Spleen (tissue), 7 donors: ENCODE measurements at regions not wholly inside any gene's neighbourhood (a gene's known extent, or its start where the extent isn't known, plus 50 kb on each side); places are given as distances from the start of the nearest gene placed in this dataset.

Source experiments
- CTCF ChIP-seq, 11 experiments: fragments of 200-600 bp in 7 of 11; fragments of 450-650 bp in 4 of 11; sonication (generic) in 4 of 11; IDR thresholded peaks in 8 of 11; conservative IDR thresholded peaks in 3 of 11; 1 replicate in 7 of 11; 2 replicates in 4 of 11; pipeline versions ENCODE4 v1.4.0 to v1.8.0; 2016 to 2021; ENCODE audit warnings: antibody characterized with exemption in 11 of 11, inconsistent platforms in 4 of 11, mild to moderate bottlenecking in 1 of 11
- POLR2A ChIP-seq, 3 donors: fragments of 450-650 bp; IDR thresholded peaks; one replicate each; pipeline ENCODE4 v1.5.1; 2017; ENCODE audit warnings: antibody characterized with exemption in 3 of 3, mild to moderate bottlenecking in 1 of 3
- POLR2AphosphoS5 ChIP-seq, 3 donors: sonication (generic); formaldehyde crosslinking; IDR thresholded peaks; one replicate each; pipeline ENCODE4 v1.5.1; 2017; ENCODE audit warnings: antibody characterized with exemption in 3 of 3
- donor health status: DM: no; HTN: no; CAD: no; lungs with moderate emphysema.
- donor health status: DM: no; HTN: no; CAD: no.
- donor health status: DM: no; HTN: no; CAD: no.

- TF ChIP-seq CTCF (IDR thresholded peaks at IDR 0.05 in 8 of 11, conservative IDR thresholded peaks at IDR 0.05 in 3 of 11) (no peak), POLR2AphosphoS5 (IDR thresholded peaks at IDR 0.05) (no peak), POLR2A (IDR thresholded peaks at IDR 0.05) (no peak)
Measured at GRCh38 chr1:209041927-209042326, 541.6 kb upstream of the CAMK1G start.
